Choroid plexus epithelial cell (primary cell): ENCODE measurements at regions not wholly inside any gene's neighbourhood (a gene's known extent, or its start where the extent isn't known, plus 50 kb on each side); places are given as distances from the start of the nearest gene placed in this dataset.

Source experiments
- DNase-seq: peaks from one replicate; pipeline ENCODE4 v3.0.0-alpha.2; 2010; ENCODE audit warnings: low read depth
- H3K4me3 ChIP-seq: 2 replicates; pipeline ENCODE4 v1.5.1; 2011; ENCODE audit warnings: low read depth, mild to moderate bottlenecking, control low read depth, low read length, moderate library complexity
- TF ChIP-seq, protein P1 (sequence below): conservative IDR thresholded peaks from 2 replicates; pipeline ENCODE4 v1.5.1; 2011; ENCODE audit warnings: low read depth, mild to moderate bottlenecking, control low read depth, inconsistent platforms, low read length, moderate library complexity

DNA sequence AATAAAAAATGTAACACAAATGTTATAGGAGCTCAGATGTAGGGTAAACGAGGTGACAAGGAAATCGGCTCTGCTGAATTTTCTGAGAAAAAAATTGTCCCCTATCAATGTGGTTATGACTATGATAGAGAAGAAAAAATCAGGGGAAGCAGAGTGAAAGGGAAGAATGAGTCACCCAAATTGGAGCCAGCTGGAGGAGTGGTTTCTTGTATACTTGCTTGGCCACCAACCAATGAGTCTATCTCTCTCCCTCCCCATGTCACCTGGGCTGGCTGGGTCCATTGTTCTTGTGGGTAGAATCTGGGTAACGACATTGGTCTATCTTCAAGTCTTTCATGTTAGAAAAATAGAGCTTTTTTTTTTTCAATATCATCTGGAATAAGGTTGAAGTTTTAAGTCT, 196.6 kb upstream of the FLRT2 start:
- no peak overlapping the region for H3K4me3 ChIP-seq
- DNase-seq = peak; percentile 56
- TF ChIP-seq, protein P1, sequence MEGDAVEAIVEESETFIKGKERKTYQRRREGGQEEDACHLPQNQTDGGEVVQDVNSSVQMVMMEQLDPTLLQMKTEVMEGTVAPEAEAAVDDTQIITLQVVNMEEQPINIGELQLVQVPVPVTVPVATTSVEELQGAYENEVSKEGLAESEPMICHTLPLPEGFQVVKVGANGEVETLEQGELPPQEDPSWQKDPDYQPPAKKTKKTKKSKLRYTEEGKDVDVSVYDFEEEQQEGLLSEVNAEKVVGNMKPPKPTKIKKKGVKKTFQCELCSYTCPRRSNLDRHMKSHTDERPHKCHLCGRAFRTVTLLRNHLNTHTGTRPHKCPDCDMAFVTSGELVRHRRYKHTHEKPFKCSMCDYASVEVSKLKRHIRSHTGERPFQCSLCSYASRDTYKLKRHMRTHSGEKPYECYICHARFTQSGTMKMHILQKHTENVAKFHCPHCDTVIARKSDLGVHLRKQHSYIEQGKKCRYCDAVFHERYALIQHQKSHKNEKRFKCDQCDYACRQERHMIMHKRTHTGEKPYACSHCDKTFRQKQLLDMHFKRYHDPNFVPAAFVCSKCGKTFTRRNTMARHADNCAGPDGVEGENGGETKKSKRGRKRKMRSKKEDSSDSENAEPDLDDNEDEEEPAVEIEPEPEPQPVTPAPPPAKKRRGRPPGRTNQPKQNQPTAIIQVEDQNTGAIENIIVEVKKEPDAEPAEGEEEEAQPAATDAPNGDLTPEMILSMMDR = no peak

DNA sequence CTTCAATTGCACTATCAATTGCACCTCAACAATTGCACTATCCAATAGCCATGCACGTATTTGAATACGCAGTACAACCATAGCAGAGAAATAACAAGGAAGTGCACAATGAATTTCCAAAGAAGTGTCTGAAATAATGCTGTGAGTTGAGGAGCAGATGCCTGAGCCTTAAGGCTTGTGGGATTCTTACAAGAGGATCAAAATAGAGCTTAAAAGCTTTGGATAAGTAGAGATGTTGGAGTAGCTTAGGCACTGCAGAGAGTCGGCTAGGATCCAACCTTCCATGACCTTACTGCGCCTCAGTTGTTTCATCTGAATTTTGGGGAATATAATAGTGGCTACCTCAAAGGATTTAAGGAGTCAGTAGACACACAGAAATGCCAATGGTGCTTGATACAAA, 196.1 kb upstream of the FLRT2 start:
- TF ChIP-seq, protein P1 = no peak
- H3K4me3 ChIP-seq = no peak overlapping the region
- DNase-seq = no peak

DNA sequence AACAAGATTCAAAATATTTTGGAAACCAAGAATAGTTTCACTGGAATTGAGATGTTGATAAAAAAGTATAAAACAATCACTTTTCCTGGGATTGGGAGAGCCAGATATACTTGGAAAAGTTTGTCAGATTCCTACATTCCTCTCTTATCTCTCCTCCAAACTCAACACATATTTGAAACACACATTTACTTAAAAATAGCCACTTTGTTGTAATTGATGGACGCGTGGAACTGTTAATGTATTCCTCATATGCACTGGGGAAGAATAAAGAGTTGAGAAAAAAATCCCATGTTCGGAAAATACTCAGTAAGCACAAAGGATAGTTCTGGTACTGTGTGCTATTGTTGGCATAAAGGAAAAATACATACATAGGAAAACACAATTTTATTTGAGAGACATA, 195.6 kb upstream of the FLRT2 start:
- no peak overlapping the region for H3K4me3 ChIP-seq
- TF ChIP-seq, protein P1 = no peak
- no peak for DNase-seq

DNA sequence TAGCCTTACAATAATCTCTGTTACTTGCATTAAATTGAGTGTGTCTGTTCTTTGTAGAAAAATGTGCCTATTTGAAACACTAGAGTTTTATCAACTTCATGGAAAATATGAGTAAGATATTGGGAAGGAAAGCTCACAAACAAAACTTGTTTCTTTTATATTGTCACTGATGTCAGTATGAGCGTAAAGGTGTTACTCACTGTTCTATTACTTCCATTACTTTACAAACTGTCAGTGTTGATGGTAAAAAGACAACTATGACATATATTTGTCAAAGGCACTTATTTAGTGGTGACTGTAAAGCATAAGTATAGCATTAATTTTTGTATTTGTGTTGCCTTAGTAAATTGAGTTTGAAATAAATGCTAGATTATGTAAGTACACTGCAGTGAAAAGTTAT, 193.7 kb upstream of the FLRT2 start:
- H3K4me3 ChIP-seq = no peak overlapping the region
- TF ChIP-seq, protein P1 = no peak
- DNase-seq = no peak

DNA sequence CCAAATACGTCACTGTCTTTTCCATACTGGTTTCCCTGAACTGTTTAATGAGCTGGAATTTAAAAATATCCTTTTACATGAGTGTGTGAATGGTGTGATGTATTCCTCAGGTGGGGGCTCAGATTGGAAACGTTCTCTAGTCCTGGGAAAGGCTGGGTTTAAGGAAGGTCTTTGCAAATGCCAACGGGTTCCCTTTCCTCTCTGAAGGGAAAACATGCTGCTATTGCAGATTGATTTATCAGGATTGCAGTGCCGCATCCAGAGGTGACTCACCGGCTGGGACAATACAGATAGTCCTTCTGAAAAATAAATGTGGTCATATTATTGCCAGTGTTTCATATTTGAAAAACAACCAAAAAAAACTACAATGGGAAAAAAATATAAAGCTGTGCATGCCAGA, 193.1 kb upstream of the FLRT2 start:
- peak; percentile 12 for DNase-seq
- TF ChIP-seq, protein P1 = no peak
- no peak overlapping the region for H3K4me3 ChIP-seq

DNA sequence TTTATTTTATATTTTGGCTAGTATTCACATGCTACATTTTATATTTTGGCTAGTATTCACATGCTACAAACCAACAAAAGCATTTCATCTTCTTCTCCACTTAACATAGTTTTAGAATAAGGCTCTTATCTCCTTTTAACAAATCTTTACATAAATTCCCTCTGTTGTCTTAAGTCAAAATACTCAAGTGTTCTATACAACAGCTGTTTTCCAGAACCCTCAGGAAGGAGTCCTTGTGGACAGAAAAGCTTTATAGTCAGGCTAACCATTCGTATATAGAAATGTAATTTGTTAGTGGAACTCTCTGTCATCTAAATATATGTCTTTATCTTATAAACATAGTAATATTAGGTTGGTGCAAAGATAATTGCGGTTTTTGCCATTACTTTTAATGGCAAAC, 191.0 kb upstream of the FLRT2 start:
- no peak for DNase-seq
- TF ChIP-seq, protein P1 = no peak
- no peak overlapping the region for H3K4me3 ChIP-seq

DNA sequence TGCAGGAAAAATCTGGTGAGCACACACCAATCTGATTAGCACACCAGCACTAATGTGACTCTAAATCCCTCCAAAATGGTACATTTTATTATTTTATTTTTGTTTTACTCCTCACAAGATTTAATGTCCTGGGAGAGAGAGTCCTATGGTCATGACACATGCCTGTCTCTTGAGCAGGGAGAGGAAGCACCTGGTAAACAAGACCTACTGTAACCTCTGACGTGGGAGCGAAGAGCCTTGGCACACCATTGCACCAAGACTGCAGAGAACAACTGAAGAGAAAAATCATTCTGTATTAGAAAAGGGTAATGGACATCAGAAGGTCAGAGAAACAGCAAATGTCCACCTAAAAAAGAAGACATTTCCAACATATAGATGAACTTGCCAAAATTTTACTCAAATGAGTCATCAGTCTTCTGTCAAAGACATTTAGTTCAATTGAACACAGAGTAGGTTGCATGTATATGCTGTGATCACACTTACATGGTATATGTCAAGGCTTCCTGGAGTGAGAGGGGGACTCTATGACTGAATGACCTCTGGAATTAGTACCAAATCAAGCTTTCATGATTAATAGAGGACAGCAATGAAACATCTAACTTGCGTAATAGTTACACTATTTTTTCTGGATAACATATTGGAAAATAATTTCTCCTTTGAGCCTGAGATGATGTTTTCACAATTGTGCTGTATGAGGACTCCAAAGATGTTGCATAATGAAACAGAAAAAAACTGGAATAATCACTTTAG, 186.9 kb upstream of the FLRT2 start:
- peak; percentile 33 for DNase-seq
- TF ChIP-seq, protein P1 = no peak

More for the DNA sequence above, 186.9 kb upstream of the FLRT2 start:
- no peak overlapping the region for H3K4me3 ChIP-seq
